NCI-H460 (cell line): ENCODE measurements at regions not wholly inside any gene's neighbourhood (a gene's known extent, or its start where the extent isn't known, plus 50 kb on each side); places are given as distances from the start of the nearest gene placed in this dataset.

Source experiments
- DNase-seq: peaks from one replicate; pipeline ENCODE4 v3.0.0-alpha.2; 2016; ENCODE audit warnings: low read depth; ENCODE audit errors: extremely low read depth

DNA sequence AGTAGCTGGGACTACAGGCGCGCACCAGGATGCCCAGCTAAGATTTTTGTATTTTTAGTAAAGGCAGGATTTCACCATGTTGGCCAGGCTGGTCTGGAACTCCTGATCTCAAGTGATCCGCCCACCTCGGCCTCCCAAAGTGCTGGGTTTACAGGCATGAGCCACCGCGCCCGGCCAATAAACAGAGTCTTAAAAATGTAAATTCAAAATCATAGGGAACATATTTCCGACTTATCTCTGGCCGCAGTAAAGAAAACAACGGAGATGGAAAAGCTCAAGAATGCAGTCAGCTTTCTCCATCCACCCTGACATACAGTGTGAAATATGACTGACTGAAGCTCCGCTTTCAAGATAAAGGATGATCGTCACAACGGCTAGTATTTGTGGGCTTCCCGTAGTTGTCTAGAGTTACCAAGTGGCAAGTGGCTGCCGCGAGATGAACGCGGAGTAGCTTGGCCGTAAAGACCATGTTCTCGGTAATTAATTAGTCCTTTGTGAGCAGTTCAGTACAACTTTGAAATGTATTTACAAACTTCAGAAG, 495.1 kb upstream of the FAT1 start:
- no peak for DNase-seq

DNA sequence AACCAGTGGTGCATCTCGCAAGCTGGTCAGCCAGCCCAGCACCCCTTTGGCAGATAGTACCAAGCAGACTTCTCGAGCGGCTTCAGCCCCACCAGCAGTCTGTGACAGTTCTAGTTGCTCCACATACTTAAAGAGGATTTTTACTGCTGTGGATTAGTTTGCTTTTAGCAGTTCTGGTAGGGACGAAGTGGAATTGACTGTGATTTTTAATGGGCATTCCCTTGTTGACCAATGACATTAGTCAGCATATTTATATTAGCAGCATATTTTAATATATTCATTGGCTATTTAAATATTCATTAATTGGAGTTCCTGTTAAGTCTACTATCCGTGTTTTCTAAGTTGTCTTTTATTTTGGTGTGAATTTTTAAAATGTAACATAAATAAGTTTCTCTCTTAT, 500.9 kb upstream of the FAT1 start:
- DNase-seq, result no peak

DNA sequence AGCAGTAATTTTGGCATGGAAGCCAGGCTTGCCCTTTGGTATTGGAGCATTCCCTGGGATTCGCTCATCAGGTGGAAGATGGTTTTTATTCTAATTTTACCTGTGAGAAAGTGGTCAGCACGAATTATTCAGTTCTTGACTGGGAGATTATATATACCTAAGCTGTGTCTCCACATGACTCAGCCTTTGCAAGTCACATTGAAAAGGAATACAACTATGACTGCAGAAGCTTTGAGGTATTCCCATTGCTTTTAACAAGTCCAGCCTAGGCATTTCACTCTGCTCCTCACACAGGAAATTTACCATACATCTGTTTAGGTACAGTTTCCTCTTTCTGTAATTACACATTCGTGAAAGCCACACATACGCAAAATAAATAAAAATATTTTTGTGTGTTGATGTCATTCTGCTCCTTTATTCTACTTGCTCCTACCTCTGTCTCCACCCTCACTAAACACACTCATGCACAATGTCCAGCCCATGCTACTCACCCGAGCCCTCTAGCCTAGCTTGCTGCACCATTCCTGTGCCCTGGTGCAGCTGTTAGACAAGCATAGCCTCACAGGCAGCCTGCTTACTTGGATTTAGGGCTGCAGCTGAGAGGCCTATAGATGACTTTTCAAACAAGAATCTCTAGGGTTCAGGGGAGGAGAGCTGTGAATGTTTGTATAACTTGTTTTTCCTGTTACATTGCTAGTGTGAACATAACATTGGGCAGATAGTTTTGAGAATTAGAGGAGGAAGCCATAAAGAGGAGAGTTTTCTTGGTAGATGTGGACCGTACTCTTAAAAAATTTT, 504.4 kb upstream of the FAT1 start:
- DNase-seq, result no peak

- no peak for DNase-seq
These were observed 508.5 kb upstream of the FAT1 start for GRCh38 chr4:187232196-187232595.

- DNase-seq, result no peak
These were observed 509.1 kb upstream of the FAT1 start for GRCh38 chr4:187232796-187233195.

- no peak for DNase-seq
These were observed 512.0 kb upstream of the FAT1 start for GRCh38 chr4:187235456-187236170.

- DNase-seq, result no peak
These were observed 512.7 kb upstream of the FAT1 start for GRCh38 chr4:187236209-187236890.

DNA sequence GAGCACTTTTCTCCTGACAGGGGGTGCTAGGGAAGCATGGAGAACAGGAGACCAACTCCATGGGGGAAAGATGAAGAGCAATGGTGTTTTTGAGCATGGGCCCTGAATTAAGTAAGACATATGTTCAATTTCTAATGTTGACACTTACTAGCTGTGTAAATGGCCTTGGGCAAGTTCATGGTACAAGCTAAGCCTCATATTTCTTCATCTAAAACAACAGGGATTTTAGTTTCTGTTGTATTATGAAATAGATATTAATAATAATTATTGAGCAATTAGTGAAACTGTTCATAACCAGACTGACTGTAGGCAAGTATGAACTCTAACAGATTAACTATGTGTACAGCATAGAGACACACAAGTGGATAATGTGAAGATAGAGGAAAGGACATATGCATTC, 515.0 kb upstream of the FAT1 start:
- DNase-seq, result no peak

DNA sequence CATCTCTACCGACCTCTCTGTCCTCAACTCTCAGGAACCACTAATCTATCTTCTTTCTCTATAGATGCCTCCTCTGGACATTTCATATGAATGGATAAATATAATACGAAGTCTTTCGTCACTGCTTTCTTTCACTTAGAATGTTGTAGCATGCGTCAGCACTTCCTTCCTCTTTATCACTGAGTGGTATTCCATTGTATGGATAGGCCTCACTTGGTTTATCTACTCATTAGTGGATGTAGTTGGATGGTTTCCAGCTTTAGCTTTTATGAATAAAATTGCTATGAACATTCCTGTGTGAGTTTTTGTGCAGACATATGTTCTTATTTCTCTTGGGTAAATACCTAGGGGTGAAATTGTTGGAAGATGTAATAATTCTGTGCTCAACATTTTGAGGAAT, 528.2 kb upstream of the FAT1 start:
- DNase-seq, result no peak

DNA sequence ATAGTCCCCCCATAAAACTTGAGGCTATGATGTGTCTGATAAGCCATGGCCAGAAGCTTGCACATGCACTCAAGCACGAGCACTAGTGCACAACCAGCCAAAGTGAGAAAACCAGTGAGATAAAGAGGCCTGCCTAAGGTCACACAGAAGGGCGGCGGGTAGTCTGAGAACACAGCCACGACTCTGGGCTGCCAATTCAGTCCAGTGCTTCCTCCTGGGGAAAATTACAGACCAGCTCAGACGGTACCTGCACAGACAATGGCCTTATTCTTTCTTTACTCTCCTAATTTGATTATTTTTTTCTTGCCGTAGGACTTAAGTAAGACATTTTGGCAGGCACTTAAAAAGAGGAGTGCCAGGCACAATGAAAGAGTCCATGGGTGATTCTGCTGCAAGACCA, 533.2 kb upstream of the FAT1 start:
- no peak for DNase-seq

DNA sequence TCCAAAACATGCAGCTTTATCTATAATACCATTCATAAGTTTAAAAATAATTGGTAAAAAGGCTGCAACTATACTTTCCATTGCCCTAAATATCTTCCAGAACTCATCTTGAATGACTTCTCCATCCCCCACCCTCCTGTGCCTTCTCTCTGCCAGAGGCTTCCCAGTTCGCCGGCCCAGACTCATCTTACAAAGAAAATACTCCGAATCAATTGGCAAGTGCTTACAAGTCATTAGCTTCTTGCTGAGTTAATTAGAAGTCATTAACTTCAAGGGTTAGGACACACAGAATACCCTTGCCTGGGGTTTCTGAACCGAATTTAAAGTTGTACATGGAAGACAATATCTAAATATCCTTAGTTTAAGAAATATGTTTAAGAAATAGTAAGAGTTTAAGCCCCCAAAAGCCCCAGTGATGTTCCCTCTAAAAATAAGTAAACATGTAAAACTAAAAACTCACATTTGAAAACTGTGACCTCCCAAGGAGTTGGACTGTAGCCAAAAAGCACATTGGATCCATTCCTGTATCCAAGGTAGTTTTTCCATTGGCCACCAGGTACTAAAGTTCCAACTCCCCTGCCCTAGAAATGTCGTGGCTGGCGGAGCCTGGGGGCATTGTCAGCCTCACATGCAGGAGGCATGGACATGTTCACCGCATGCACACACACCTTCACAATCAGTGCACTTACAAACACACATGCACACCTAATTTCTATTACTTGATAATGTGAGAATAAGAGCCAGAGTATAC, 535.2 kb upstream of the FAT1 start:
- no peak for DNase-seq

DNA sequence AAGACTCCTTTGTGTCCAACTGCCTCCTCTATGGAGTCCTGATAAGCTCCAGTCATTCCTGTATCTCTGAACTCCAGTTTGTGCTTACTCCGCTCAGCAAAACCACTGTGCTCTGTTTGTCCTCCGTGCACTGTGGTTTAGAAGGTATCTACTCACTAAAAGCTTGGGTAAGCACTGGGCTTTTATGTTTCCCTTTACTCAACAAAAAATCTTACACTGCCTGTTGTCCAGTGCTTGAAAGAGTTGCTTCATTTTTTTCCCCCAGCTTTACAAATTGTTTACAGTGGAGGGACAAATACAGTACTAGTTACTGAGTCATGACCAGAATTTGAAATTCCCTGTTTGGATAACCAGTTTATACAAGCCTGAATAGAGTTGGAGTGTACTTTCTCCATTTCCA, 545.3 kb upstream of the FAT1 start:
- DNase-seq, result no peak

- no peak for DNase-seq
These were observed 546.5 kb upstream of the FAT1 start for GRCh38 chr4:187270154-187270553.

GRCh38 chr4:187271848-187272247, 548.2 kb upstream of the FAT1 start:
- no peak for DNase-seq

GRCh38 chr4:187274153-187274552, 550.5 kb upstream of the FAT1 start:
- DNase-seq, result no peak

- DNase-seq, result no peak
These were observed 553.2 kb upstream of the FAT1 start for GRCh38 chr4:187276736-187277408.

GRCh38 chr4:187283201-187283955, 559.7 kb upstream of the FAT1 start:
- no peak for DNase-seq

- DNase-seq, result no peak
These were observed 562.9 kb upstream of the FAT1 start for GRCh38 chr4:187286525-187286924.

DNA sequence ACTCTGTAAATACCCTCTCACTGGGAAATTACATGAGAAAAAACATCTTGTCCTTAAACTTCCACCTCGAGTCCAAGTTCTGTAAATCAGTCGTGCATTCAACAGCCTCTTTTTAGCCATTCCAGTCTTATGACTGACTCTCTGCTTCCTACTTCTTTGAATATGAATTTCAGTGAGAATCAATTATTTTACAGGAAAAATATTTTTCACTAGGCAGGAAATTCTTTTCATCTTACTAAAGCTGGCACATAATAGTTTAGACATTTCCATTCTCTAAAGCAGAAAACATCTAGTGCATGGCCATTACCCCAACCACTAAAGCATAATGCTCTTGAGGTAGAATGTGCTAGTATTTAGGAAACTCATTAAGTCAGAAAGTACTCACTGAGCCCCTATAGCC, 565.7 kb upstream of the FAT1 start:
- DNase-seq, result no peak

DNA sequence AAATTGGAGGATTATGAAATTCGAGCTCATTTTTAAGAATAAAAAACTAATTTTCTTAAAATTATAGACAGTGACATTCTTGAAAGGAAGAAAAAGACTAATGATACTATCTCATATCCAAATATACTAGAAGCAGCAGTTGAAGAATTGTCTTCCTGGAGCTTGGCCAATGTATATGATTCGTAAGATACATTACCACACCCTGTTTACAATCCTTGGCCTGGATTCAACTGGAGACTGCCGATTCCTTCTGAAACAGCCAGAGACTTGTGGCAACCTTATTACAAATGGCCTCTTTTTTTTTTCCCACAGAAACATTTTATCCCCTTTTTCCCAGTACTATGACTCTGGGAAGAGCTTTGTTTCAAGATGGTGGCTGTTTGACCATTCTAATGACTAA, 571.2 kb upstream of the FAT1 start:
- no peak for DNase-seq
